Bone marrow (tissue), 2 donors: ENCODE measurements at regions not wholly inside any gene's neighbourhood (a gene's known extent, or its start where the extent isn't known, plus 50 kb on each side); places are given as distances from the start of the nearest gene placed in this dataset.

Experiments
- DNase-seq, 2 donors: peaks; one replicate each; lab custom pipeline; 2025; lab: John Stamatoyannopoulos, UW

DNA sequence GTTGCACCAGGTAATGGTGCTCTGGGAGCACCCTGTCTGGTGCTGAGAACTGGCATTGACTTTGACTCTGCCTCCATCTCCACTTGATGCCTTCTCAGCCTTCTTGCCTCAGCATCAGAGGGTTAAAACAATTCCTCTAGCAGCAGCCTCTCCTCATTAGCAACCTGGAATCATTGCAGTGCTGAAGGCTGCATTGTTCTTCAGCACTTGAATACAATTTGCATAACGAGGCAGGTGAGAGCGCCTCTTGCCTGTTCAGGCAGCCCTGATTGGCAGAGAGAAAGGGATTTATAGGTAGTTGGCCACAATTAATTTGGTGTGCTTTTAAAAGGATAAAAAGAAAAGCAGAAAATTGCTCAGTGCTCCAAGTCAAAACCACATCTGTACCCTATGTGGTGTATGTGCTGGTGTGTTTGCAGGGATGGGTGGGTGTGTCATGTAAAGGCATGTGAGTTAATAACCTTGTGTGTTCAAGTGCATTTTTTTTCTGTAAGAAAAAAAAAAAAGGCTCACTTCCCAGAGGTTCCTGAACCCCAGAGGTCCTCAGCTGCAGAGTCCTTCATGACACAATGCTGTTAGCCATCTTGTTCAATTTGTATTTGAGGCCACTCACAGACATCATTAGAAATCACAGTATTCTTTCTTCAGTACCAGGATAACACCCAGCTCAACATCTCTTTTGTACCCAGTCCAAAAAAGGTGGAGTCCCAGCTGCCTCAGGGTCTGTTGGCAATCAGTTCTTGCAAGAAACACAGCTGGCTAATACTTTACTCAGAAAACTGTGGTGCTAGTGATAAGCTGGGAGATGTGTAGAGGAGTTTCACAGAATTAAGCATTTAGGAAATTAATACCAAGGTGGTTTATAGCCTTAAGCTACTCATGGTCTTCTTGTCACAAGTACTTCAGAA lies 385.6 kb downstream of the GRIN2B start:
- DNase-seq: no peak

- no peak for DNase-seq
Measured at GRCh38 chr12:13594731-13595514, 386.5 kb downstream of the GRIN2B start.

- no peak for DNase-seq
Measured at GRCh38 chr12:13592063-13592942, 389.1 kb downstream of the GRIN2B start.

GRCh38 chr12:13591488-13591887 lies 389.9 kb downstream of the GRIN2B start:
- DNase-seq: no peak

DNA sequence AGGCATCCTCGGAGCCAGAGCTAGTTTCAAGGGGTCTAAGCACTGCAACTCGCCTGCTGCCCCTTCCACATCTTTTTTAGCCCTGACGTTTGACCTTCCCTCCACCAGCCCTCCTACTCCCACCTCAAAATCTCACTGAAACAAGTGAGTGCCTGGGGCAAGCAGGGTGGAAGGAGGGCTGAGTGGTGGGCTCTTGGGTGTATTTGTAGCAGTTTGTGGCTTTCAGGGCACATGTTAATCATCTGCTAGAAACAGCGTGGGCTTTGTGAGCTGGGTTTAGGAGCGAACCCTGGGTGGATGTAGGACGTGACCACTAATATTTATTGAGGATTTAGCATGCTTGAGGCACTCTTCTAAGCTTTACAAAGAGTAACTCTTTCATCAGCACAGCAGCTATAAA lies 390.3 kb downstream of the GRIN2B start:
- DNase-seq: no peak

DNA sequence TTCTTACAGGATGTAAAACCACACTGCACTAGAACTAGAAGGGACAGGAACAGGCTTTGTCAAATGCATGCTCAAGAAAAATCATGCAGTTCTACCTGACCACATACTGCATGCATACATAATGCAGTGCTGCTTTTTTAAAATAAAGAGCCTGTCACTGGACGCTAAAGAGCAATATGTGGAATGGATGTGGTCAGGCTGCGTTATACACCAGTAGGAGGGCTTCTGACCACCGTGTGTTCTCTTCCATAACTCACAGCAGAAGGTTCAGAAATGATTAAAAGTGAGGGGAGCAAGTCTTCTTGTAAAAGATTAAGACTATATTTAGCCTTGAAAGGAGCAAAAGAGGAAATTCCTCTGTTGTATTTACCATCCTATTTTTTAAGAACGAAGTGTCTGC lies 392.0 kb downstream of the EMP1 start:
- no peak for DNase-seq

- DNase-seq: no peak
Measured at GRCh38 chr12:13587721-13588390, 391.3 kb downstream of the EMP1 start.

- DNase-seq: no peak
Measured at GRCh38 chr12:13586361-13586760, 389.8 kb downstream of the EMP1 start.

- DNase-seq: no peak
Measured at GRCh38 chr12:13584541-13584940, 388.0 kb downstream of the EMP1 start.

DNA sequence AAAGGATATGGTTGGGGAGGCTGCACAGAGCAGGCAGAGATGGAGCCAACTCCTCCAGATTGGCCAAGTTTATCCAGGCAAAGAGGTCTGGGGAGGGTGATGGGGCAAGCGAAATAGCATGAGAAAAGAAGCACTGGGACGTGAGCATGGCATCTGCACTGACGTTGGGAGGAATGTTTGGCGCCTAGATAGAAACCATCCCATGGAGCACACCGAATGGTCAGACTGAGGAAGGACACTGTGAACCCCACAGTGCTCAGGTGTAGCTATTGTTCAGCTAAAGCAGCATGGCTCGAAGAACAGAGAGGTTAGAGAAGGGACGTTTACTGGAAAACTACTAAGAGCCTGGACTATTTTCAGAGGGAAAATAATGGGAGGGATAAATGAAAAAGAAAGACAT lies 387.1 kb downstream of the EMP1 start:
- no peak for DNase-seq

- DNase-seq: no peak
Measured at GRCh38 chr12:13582421-13582820, 385.9 kb downstream of the EMP1 start.

GRCh38 chr12:13581031-13581430 lies 384.5 kb downstream of the EMP1 start:
- DNase-seq: no peak

- no peak for DNase-seq
Measured at GRCh38 chr12:13580206-13580605, 383.7 kb downstream of the EMP1 start.

- no peak for DNase-seq
Measured at GRCh38 chr12:13576935-13577500, 380.5 kb downstream of the EMP1 start.

DNA sequence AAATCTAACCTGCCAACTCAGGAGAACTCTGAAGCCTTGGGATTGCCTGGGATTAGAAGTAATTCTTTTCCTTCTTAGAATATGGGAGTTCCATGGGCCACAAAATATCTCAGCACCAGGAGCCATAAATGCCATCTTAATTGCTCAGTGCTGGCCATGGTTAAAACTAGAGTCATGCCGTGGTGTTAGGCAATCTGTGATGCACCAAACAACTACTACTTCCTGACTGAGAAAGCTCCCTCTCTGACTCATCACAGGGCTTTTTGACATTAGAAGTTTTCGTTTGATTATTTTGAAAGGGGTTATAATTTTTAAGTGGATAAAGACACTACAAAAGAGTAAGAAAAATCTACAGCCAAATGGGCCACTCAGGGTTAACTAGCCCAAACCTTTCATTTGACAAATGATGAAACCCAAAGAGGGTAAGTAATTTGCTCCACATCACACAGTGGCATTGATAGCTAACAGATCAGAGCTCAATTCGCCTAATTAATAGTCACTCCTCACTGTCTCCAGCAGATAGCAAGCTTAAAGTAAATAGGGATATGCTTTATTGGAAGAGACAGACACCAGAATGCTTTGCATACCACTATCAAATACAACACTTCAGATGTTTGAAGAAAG lies 377.3 kb downstream of the EMP1 start:
- DNase-seq: no peak

DNA sequence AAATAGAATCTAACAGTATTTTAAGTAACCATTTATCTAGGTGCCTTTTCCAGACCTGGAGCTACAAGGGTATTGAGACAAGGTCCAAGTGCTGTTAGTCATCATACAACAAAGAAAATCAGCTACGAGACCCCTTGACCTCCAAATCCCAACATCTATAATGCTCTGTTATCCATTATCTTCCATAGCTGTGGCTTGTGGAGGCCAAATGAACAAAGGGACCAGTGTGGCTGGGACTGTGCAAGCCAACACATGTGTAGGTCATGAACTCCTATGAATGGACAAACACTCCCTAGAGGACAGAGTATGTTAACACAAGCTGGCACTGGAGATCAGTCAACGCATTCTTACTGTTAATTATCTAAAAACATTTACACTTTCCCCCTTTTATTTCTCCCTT lies 374.5 kb downstream of the EMP1 start:
- DNase-seq: no peak

GRCh38 chr12:13570005-13570694 lies 373.6 kb downstream of the EMP1 start:
- DNase-seq: no peak

GRCh38 chr12:13566292-13566691 lies 369.8 kb downstream of the EMP1 start:
- no peak for DNase-seq

DNA sequence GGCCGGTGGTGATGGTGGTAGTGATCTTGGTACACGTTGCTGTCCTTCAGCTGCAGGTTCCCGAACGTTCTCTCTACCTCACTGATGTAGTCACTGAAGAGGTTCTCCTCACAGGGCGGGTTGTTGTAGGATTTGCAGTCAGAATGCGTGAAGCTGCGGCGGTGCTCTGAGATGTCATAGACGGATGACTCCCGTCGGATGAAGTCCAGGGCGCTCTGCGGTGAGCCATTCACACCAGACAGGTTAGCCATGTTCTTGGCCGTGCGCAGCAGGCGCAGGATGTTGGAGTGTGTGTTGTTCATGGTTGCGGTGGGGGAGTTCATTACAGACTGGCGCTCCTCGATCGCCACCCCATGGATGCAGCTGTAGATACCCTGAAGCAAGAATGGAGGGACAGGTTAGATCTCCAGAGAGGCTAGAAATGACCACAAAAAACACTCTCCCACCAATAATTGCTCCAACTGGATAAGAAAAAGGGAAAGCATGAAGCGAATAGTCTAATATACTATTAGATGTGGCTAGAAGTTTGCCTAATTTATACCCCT lies 367.8 kb downstream of the EMP1 start:
- DNase-seq: no peak

GRCh38 chr12:13563743-13564125 lies 367.2 kb downstream of the EMP1 start:
- DNase-seq: no peak
